ENCODE measurements at regions not wholly inside any gene's neighbourhood (a gene's known extent, or its start where the extent isn't known, plus 50 kb on each side); places are given as distances from the start of the nearest gene placed in this dataset.

DNA sequence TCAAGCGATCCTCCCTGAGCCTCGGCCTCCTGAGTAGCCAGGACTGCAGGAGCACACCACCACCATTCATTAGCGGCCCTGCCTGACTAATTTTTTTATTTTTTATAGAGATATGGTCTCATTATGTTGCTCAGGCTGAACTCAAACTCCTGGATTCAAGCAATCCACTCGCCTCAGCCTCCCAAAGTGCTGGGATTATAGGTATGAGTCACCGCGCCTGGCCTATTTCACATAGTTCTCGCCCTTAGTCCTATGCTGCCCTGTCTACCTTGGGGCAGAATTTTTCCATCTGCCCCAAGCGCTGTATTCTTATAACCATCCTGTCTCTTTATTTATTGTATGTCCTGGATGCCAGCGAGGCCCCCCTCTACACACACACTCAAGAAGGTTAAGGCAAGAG, 50.9 kb upstream of the BCL2L14 start:
- TF ChIP-seq, protein P1, sequence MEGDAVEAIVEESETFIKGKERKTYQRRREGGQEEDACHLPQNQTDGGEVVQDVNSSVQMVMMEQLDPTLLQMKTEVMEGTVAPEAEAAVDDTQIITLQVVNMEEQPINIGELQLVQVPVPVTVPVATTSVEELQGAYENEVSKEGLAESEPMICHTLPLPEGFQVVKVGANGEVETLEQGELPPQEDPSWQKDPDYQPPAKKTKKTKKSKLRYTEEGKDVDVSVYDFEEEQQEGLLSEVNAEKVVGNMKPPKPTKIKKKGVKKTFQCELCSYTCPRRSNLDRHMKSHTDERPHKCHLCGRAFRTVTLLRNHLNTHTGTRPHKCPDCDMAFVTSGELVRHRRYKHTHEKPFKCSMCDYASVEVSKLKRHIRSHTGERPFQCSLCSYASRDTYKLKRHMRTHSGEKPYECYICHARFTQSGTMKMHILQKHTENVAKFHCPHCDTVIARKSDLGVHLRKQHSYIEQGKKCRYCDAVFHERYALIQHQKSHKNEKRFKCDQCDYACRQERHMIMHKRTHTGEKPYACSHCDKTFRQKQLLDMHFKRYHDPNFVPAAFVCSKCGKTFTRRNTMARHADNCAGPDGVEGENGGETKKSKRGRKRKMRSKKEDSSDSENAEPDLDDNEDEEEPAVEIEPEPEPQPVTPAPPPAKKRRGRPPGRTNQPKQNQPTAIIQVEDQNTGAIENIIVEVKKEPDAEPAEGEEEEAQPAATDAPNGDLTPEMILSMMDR (IDR thresholded peaks at IDR 0.05; ENCODE audit: extremely low read depth, missing control alignments), result no peak
- DNase-seq (ENCODE audit: low spot score), result no peak

DNA sequence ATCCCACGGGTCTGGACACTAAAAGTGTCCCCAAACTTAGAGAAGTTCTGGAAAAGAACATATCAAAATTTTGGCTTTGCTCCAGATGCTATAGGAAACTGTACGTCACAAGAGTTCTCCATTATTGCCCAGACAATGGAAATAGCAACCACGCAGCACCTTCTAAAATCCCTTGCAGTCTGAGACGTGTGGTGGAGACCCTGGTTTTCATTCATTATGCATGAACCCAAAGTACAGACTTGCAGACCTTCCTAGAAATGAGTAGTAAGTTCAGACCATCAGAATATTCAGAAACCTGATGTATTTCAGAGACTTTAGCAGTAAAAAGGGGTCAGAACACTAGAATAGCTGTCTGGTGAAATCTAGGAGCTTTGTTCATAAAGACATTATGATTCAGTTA, 50.0 kb upstream of the BCL2L14 start:
- no peak for DNase-seq (ENCODE audit: low spot score)
- TF ChIP-seq, protein P1 (IDR thresholded peaks at IDR 0.05; ENCODE audit: extremely low read depth, missing control alignments), result no peak
